ENCODE measurements at regions not wholly inside any gene's neighbourhood (a gene's known extent, or its start where the extent isn't known, plus 50 kb on each side); places are given as distances from the start of the nearest gene placed in this dataset.

- no peak for TF ChIP-seq ZNF592 (IDR thresholded peaks at IDR 0.05)
- no peak for TF ChIP-seq EZH2 (IDR thresholded peaks at IDR 0.05; ENCODE audit: borderline replicate concordance, control insufficient read depth, low read depth, low read length)
- no peak for TF ChIP-seq ZBTB4 (CRISPR knock-in tag; IDR thresholded peaks at IDR 0.05)
- TF ChIP-seq CREB1 (IDR thresholded peaks at IDR 0.05; ENCODE audit: low read depth): no peak
- TF ChIP-seq CEBPB (IDR thresholded peaks at IDR 0.05; ENCODE audit: borderline replicate concordance in 1 of 2, low read depth in 2 of 2, low read length in 2 of 2): no peak
- TF ChIP-seq PAX8 (IDR thresholded peaks at IDR 0.05): no peak
- peak; percentile 50 to 64; a peak in 2 of 4 replicates for TF ChIP-seq BHLHE40 (IDR thresholded peaks at IDR 0.05; ENCODE audit: borderline replicate concordance in 1 of 2, low read depth in 2 of 2, low read length in 1 of 2)
- TF ChIP-seq E2F8 (IDR thresholded peaks at IDR 0.05; ENCODE audit: low read depth, partially characterized antibody): no peak
- no peak for TF ChIP-seq NRF1 (conservative IDR thresholded peaks at IDR 0.05; ENCODE audit: low read depth, low read length)
- no peak for TF ChIP-seq IRF3 (IDR thresholded peaks at IDR 0.05)
- no peak for TF ChIP-seq ZBTB33 (IDR thresholded peaks at IDR 0.05)
- TF ChIP-seq USF1 (IDR thresholded peaks at IDR 0.05; ENCODE audit: borderline replicate concordance, extremely low read length, insufficient read depth, low read depth, low read length): no peak
- peak; percentile 40; the same call in 1 of the 2 replicates for TF ChIP-seq ZNF384 (IDR thresholded peaks at IDR 0.05; ENCODE audit: borderline replicate concordance, low read depth, low read length)
- TF ChIP-seq FOS (IDR thresholded peaks at IDR 0.05; ENCODE audit: borderline replicate concordance, extremely low read depth, insufficient read length): no peak
- TF ChIP-seq PML (IDR thresholded peaks at IDR 0.05; ENCODE audit: low read length): no peak
Observed at GRCh38 chr5:67809589-67809988, 406.0 kb upstream of the PIK3R1 start (continued).
